Sigmoid colon (tissue), 4 donors: ENCODE measurements at regions not wholly inside any gene's neighbourhood (a gene's known extent, or its start where the extent isn't known, plus 50 kb on each side); places are given as distances from the start of the nearest gene placed in this dataset.

Source experiments
- POLR2AphosphoS5 ChIP-seq, 4 donors: sonication (generic); formaldehyde crosslinking; IDR thresholded peaks; one replicate each; pipeline ENCODE4 v1.6.1; 2017; ENCODE audit warnings: antibody characterized with exemption in 4 of 4
- TF ChIP-seq, protein P1 (sequence below), 4 experiments: fragments of 450-650 bp in 3 of 4; fragments of 200-600 bp in 1 of 4; IDR thresholded peaks; one replicate each; pipeline ENCODE4 v1.5.1; 2016 to 2019; ENCODE audit warnings: antibody characterized with exemption in 4 of 4, mild to moderate bottlenecking in 3 of 4, moderate library complexity in 2 of 4

DNA sequence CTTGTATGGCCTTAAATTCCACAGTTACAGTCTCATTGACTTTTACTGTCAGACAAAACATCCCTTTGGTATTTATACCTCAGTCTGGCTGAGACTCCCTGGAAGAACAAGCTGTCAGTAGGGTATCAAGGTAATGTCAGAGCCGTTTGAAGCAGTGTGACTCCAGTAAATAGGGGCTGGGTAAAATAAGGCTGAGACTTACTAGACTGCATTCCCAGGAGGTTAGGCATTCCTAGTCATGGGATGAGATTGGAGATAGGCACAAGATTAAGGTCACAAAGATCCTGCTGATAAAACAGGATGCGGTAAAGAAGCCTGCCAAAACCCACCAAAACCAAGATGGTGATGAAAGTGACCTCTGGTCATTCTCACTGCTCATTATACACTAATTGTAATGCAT, 219.5 kb upstream of the SKOR2 start:
- TF ChIP-seq, protein P1, sequence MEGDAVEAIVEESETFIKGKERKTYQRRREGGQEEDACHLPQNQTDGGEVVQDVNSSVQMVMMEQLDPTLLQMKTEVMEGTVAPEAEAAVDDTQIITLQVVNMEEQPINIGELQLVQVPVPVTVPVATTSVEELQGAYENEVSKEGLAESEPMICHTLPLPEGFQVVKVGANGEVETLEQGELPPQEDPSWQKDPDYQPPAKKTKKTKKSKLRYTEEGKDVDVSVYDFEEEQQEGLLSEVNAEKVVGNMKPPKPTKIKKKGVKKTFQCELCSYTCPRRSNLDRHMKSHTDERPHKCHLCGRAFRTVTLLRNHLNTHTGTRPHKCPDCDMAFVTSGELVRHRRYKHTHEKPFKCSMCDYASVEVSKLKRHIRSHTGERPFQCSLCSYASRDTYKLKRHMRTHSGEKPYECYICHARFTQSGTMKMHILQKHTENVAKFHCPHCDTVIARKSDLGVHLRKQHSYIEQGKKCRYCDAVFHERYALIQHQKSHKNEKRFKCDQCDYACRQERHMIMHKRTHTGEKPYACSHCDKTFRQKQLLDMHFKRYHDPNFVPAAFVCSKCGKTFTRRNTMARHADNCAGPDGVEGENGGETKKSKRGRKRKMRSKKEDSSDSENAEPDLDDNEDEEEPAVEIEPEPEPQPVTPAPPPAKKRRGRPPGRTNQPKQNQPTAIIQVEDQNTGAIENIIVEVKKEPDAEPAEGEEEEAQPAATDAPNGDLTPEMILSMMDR (IDR thresholded peaks at IDR 0.05), result no peak
- TF ChIP-seq POLR2AphosphoS5 (IDR thresholded peaks at IDR 0.05), result no peak
